ENCODE measurements at regions not wholly inside any gene's neighbourhood (a gene's known extent, or its start where the extent isn't known, plus 50 kb on each side); places are given as distances from the start of the nearest gene placed in this dataset.

GRCh38 chr20:58162986-58163385 lies 65.5 kb downstream of the ANKRD60 start:
- DNase-seq (ENCODE audit: extremely low read depth, low read depth) = no peak
- no peak for TF ChIP-seq CTCF (IDR thresholded peaks at IDR 0.05; ENCODE audit: low read depth, low read length, missing control alignments)
- no peak overlapping the region for H3K4me3 ChIP-seq (replicated peaks; ENCODE audit: low read depth, low read length)

- TF ChIP-seq CTCF (IDR thresholded peaks at IDR 0.05; ENCODE audit: low read depth, low read length, missing control alignments) = no peak
- DNase-seq (ENCODE audit: extremely low read depth, low read depth) = no peak
- H3K4me3 ChIP-seq (replicated peaks; ENCODE audit: low read depth, low read length) = no peak overlapping the region
Observed at GRCh38 chr20:58161192-58161591, 67.3 kb downstream of the ANKRD60 start.

GRCh38 chr20:58160451-58161061 lies 67.9 kb downstream of the ANKRD60 start:
- H3K4me3 ChIP-seq (replicated peaks; ENCODE audit: low read depth, low read length) = no peak overlapping the region
- DNase-seq (ENCODE audit: extremely low read depth, low read depth) = no peak

GRCh38 chr20:58155148-58155925 lies 73.1 kb downstream of the ANKRD60 start:
- H3K4me3 ChIP-seq (replicated peaks; ENCODE audit: low read depth, low read length) = no peak overlapping the region
- no peak for TF ChIP-seq CTCF (IDR thresholded peaks at IDR 0.05; ENCODE audit: low read depth, low read length, missing control alignments)
- no peak for DNase-seq (ENCODE audit: extremely low read depth, low read depth)

More at GRCh38 chr20:58160451-58161061, 67.9 kb downstream of the ANKRD60 start:
- TF ChIP-seq CTCF (IDR thresholded peaks at IDR 0.05; ENCODE audit: low read depth, low read length, missing control alignments) = no peak

GRCh38 chr20:58154113-58154512 lies 74.3 kb downstream of the ANKRD60 start:
- no peak overlapping the region for H3K4me3 ChIP-seq (replicated peaks; ENCODE audit: low read depth, low read length)
- DNase-seq (ENCODE audit: extremely low read depth, low read depth) = no peak
- TF ChIP-seq CTCF (IDR thresholded peaks at IDR 0.05; ENCODE audit: low read depth, low read length, missing control alignments) = no peak

GRCh38 chr20:58153121-58153520 lies 75.3 kb downstream of the ANKRD60 start:
- DNase-seq (ENCODE audit: extremely low read depth, low read depth) = no peak
- TF ChIP-seq CTCF (IDR thresholded peaks at IDR 0.05; ENCODE audit: low read depth, low read length, missing control alignments) = no peak
- H3K4me3 ChIP-seq (replicated peaks; ENCODE audit: low read depth, low read length) = no peak overlapping the region

All from HFF-Myc (cell line).